PC-9 (cell line): ENCODE measurements at regions not wholly inside any gene's neighbourhood (a gene's known extent, or its start where the extent isn't known, plus 50 kb on each side); places are given as distances from the start of the nearest gene placed in this dataset.

Experiments used
- BruUV-seq: library from RNA; stranded (reverse); fragments of 400-500 nt; replicated peaks from 2 replicates; lab custom pipeline; 2021; lab: Mats Ljungman, UMichigan
- CTCF ChIA-PET: fragments of 300-600 bp; sonication (Branson Sonifier 250); formaldehyde crosslinking; loops from one replicate; lab custom pipeline; 2022; ENCODE audit warnings: antibody characterized with exemption; lab: Charles Lee
- POLR2A ChIA-PET: fragments of 300-600 bp; sonication (Branson Sonifier 250); formaldehyde crosslinking; loops from one replicate; lab custom pipeline; 2022; ENCODE audit warnings: antibody characterized with exemption; ENCODE audit not compliant: unreplicated experiment; lab: Charles Lee
- DNase-seq, 2 experiments: peaks; one replicate each; pipeline versions ENCODE4 v3.0.0 to v3.0.0-alpha.2; 2015 to 2022; ENCODE audit warnings: mixed read lengths in 1 of 2
- H2AFZ ChIP-seq: fragments of 200-600 bp; sonication (generic); 2 replicates; pipeline ENCODE4 v1.8.1; 2017; ENCODE audit warnings: antibody characterized with exemption
- H3F3A ChIP-seq: fragments of 200-600 bp; sonication (generic); 2 replicates; pipeline ENCODE4 v1.8.1; 2017; ENCODE audit warnings: antibody characterized with exemption, mild to moderate bottlenecking, low read depth; ENCODE audit not compliant: insufficient read depth
- H3K27ac ChIP-seq: fragments of 200-600 bp; sonication (generic); 2 replicates; pipeline ENCODE4 v1.6.1; 2016; ENCODE audit warnings: mixed run types
- H3K27me3 ChIP-seq: fragments of 200-600 bp; sonication (generic); 2 replicates; pipeline ENCODE4 v1.6.1; 2016; ENCODE audit warnings: low read depth, mixed run types; ENCODE audit not compliant: insufficient read depth
- H3K36me3 ChIP-seq: fragments of 200-600 bp; sonication (generic); 2 replicates; pipeline ENCODE4 v1.6.1; 2016; ENCODE audit warnings: low read depth, mixed run types
- H3K4me1 ChIP-seq: fragments of 200-600 bp; sonication (generic); replicated peaks from 2 replicates; pipeline ENCODE4 v1.6.1; 2016; ENCODE audit warnings: mixed run types; ENCODE audit not compliant: insufficient read depth
- H3K4me2 ChIP-seq: fragments of 200-600 bp; sonication (generic); 2 replicates; pipeline ENCODE4 v1.6.1; 2017; ENCODE audit warnings: mixed run types
- H3K4me3 ChIP-seq: fragments of 200-600 bp; sonication (generic); 2 replicates; pipeline ENCODE4 v1.6.1; 2016; ENCODE audit warnings: mixed run types
- H3K79me2 ChIP-seq: fragments of 200-600 bp; sonication (generic); 2 replicates; pipeline ENCODE4 v1.6.1; 2017; ENCODE audit warnings: low read depth, mixed run types
- H3K9me2 ChIP-seq: fragments of 200-600 bp; sonication (generic); 2 replicates; pipeline ENCODE4 v1.8.1; 2017; ENCODE audit warnings: mild to moderate bottlenecking; ENCODE audit not compliant: insufficient read depth
- H3K9me3 ChIP-seq: fragments of 200-600 bp; sonication (generic); 2 replicates; pipeline ENCODE4 v1.8.1; 2016; ENCODE audit warnings: low read depth; ENCODE audit not compliant: insufficient read depth
- H4K20me1 ChIP-seq: fragments of 200-600 bp; sonication (generic); 2 replicates; pipeline ENCODE4 v1.8.1; 2017; ENCODE audit not compliant: insufficient read depth
- EZH2 ChIP-seq: fragments of 200-600 bp; sonication (generic); IDR thresholded peaks from 2 replicates; pipeline ENCODE4 v1.8.0; 2017; ENCODE audit warnings: antibody characterized with exemption, low read depth
- intact Hi-C: fragments of 100-400 bp; cut with micrococcal nuclease; formaldehyde crosslinking; loops from one replicate; pipeline ENCODE4 v1.10.0; 2022; ENCODE audit not compliant: unreplicated experiment
- TF ChIP-seq, protein P1 (sequence below): fragments of 200-600 bp; sonication (generic); conservative IDR thresholded peaks from 2 replicates; pipeline ENCODE4 v1.6.1; 2017; ENCODE audit warnings: mixed run types, antibody characterized with exemption, mild to moderate bottlenecking, moderate library complexity

DNA sequence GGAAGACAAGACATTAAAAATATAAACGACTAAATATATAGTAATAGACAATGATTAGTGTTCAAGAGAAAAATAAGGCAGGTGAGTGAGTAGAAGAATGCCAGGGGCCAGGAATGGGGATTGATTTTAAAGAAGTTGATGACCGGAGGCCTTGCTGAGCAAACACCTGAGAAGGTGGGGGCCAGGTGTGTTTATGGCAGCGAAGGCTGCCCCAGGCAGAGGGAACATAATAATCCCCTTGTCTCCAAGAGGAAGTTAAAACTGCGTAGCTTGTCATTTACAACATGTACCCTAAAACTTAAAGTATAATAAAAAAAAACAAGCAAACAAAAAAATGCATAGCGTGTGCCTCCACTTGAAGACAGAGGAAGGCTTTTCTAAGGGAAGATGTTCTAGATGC is 220.3 kb downstream of the URB2 start:
- Histone ChIP-seq H2AFZ (no peak overlapping the region), H3K36me3 (no peaks in the 10 kb centered on the region), H3K9me2 (no peaks in the 10 kb centered on the region), H3K79me2 (no peaks in the 10 kb centered on the region), H3K4me1 (no peaks in the 10 kb centered on the region), H4K20me1 (no peaks in the 10 kb centered on the region), H3K27me3 (no peaks in the 10 kb centered on the region), H3K4me2 (no peak overlapping the region), H3K4me3 (no peak overlapping the region), H3K9me3 (no peaks in the 10 kb centered on the region), H3F3A (no peaks in the 10 kb centered on the region), H3K27ac (no peak overlapping the region)
- intact Hi-C loops, result no loop called here
- CTCF ChIA-PET, result no interaction called here
- no peak for DNase-seq
- no TSS peak for BruUV-seq
- POLR2A ChIA-PET, result no interaction called here
- no peak for TF ChIP-seq EZH2
- TF ChIP-seq, protein P1, sequence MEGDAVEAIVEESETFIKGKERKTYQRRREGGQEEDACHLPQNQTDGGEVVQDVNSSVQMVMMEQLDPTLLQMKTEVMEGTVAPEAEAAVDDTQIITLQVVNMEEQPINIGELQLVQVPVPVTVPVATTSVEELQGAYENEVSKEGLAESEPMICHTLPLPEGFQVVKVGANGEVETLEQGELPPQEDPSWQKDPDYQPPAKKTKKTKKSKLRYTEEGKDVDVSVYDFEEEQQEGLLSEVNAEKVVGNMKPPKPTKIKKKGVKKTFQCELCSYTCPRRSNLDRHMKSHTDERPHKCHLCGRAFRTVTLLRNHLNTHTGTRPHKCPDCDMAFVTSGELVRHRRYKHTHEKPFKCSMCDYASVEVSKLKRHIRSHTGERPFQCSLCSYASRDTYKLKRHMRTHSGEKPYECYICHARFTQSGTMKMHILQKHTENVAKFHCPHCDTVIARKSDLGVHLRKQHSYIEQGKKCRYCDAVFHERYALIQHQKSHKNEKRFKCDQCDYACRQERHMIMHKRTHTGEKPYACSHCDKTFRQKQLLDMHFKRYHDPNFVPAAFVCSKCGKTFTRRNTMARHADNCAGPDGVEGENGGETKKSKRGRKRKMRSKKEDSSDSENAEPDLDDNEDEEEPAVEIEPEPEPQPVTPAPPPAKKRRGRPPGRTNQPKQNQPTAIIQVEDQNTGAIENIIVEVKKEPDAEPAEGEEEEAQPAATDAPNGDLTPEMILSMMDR, result no peak

DNA sequence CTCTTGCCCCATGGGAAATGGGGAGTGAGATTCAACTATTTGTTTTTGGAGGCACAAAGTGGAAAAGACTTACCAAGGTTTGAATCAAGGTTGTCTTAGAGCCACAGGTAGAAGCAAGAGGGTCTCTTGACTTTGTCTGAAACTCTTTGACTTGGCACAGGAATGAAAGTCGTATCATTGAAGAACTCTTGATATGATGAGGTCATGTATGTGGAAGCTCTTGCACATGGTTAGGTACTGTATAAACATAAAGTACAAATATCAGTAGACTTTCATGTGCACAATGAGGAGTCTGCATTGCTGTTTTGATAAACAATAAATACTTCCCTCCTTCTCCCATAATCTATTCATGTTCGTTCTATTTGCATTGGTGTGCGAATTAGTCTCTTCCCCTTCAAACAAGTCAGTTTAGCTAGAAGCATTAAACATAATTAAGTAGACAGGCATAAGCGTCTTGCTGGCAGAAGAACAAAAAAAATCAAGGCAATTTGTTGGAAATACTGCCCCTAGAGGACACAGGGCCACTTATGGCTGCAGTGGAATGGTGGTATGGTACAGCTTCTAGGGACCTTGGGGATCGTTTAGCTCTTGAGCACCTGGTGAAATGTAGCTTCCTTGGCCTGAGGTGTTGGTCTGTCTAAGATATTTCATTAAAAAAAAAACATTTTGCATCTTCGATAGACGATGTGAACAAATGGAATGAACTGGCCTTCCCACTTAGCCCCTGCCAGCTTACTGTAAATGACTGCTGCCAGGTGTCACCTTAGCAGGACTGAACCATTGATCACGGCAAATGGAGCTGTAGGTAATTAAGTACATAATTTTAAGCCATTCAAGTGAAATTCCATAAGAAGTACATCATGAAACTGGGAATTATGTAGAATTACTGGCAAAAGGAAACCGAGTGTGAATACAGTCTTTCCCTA is 218.0 kb upstream of the GALNT2 start:
- H3K4me2 ChIP-seq, result no peak overlapping the region
- no peaks in the 10 kb centered on the region for H3K4me1 ChIP-seq
- H3K9me2 ChIP-seq, result no peaks in the 10 kb centered on the region
- BruUV-seq, result no TSS peak
- H3K27ac ChIP-seq, result no peak overlapping the region
- H3K36me3 ChIP-seq, result no peaks in the 10 kb centered on the region
- intact Hi-C loops, result no loop called here
- H3F3A ChIP-seq, result no peaks in the 10 kb centered on the region
- DNase-seq, result peak in 1 of 2 experiments; percentile 8
- H4K20me1 ChIP-seq, result no peaks in the 10 kb centered on the region
- no peaks in the 10 kb centered on the region for H3K9me3 ChIP-seq
- no peak for TF ChIP-seq EZH2
- TF ChIP-seq, protein P1, result peak; percentile 74
- CTCF ChIA-PET, result interaction anchor here (0.7 kb wide), 2 partner anchors 195 to 1483 kb away, joined by 3 to 4 read pairs; no protein-coding TSS in a partner anchor
- no peak overlapping the region for H2AFZ ChIP-seq
- no peaks in the 10 kb centered on the region for H3K79me2 ChIP-seq
- H3K4me3 ChIP-seq, result no peak overlapping the region
- POLR2A ChIA-PET, result no interaction called here
- H3K27me3 ChIP-seq, result no peaks in the 10 kb centered on the region

DNA sequence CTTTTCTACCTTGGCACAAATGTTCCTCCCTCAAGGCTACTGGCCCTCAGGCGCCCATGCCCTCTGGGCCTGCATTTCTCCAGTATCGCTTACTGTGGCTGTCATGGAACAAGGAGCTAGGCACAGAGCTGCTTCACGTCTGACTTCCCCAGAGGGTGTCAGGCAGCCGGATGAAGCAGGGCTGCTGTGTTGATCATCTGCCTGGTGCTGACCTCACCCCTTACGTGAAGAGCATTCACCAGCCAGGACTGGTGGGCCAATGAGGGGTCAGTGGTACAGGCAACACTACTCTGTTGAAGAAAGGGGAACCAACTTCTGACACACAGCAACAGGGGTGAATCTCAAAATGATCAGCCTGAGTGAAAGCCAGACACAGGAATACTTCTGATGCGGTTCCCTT is 215.5 kb upstream of the GALNT2 start:
- no peaks in the 10 kb centered on the region for H3K9me2 ChIP-seq
- no peaks in the 10 kb centered on the region for H3K36me3 ChIP-seq
- no peak overlapping the region for H2AFZ ChIP-seq
- POLR2A ChIA-PET, result no interaction called here
- H3K27me3 ChIP-seq, result 0 out of 2 replicates have a peak, but pooled peaks cover 14% of the 10 kb centered on the region
- no peaks in the 10 kb centered on the region for H3K9me3 ChIP-seq
- no peak for DNase-seq
- CTCF ChIA-PET, result no interaction called here
- H3K27ac ChIP-seq, result no peak overlapping the region
- H3F3A ChIP-seq, result no peaks in the 10 kb centered on the region
- H4K20me1 ChIP-seq, result no peaks in the 10 kb centered on the region
- intact Hi-C loops, result loop anchor here (10.0 kb wide), 1 partner anchor 313 kb away; no protein-coding TSS in a partner anchor
- no peaks in the 10 kb centered on the region for H3K79me2 ChIP-seq
- TF ChIP-seq, protein P1, result no peak
- no peak for TF ChIP-seq EZH2
- H3K4me1 ChIP-seq, result no peaks in the 10 kb centered on the region
- no peak overlapping the region for H3K4me3 ChIP-seq
- H3K4me2 ChIP-seq, result no peak overlapping the region
- no TSS peak for BruUV-seq
